ENCODE measurements at regions not wholly inside any gene's neighbourhood (a gene's known extent, or its start where the extent isn't known, plus 50 kb on each side); places are given as distances from the start of the nearest gene placed in this dataset.

DNA sequence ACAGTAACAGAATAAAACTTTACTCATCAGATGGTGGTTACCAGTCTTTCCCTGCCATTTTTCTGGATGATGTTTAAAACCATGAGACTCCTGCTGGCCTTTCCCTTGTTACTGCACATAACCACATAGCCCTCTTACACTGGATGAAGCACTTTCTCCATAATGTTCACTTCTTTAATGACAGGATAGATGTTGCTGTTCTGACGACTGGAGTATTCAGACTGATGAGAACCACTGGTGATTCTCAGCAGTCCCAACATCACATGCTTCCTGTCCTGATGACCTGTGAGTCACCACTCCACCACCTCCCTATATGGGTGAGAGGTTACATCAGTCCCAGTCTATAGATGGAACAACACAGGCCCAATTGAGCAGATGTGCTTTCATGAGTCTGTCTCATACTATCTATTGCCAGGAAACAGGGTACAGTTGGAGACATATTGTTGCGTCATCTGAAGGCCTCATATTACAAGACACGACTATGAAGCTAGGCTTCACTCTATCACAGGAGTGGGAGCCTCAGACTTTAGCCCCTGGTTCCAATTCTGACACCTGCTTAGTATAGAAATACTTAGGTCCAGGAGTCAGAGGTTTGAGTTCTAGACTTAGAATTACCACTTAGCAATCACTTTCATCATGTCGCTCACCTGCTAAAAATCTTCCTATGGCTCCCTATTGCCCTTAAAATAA is 145.7 kb upstream of the KLF7 start:
- H3K4me2 ChIP-seq (ENCODE audit: insufficient read depth, low read length) = peak overlapping the region; percentile 15
- H3K36me3 ChIP-seq (ENCODE audit: insufficient read depth, low read length) = no peaks in the 10 kb centered on the region

DNA sequence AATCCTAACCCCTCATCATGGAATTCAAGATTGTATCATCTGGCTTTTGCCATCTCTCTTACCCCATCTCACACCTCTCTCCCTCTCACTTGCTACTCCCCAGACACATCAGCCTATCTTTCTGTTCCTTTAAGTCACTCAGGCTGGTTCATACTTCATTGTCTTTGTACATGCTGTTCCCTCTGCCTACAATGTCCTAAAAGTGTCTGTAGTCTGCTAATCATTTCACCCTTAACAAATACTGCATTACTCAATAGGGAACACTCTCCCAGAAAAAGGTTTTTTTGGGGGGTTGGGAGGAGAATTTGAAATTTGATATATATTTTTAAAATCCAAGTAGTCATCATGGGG is 146.2 kb upstream of the KLF7 start:
- no peak for DNase-seq (ENCODE audit: insufficient read length, low spot score, missing footprints)
- H3K79me2 ChIP-seq (ENCODE audit: insufficient read depth, low read length) = no peaks in the 10 kb centered on the region
- H4K20me1 ChIP-seq (ENCODE audit: insufficient read depth, low read length) = no peaks in the 10 kb centered on the region
- peak overlapping the region; percentile 67 for H3K27ac ChIP-seq (ENCODE audit: low read depth, low read length)
- TF ChIP-seq, protein P1, sequence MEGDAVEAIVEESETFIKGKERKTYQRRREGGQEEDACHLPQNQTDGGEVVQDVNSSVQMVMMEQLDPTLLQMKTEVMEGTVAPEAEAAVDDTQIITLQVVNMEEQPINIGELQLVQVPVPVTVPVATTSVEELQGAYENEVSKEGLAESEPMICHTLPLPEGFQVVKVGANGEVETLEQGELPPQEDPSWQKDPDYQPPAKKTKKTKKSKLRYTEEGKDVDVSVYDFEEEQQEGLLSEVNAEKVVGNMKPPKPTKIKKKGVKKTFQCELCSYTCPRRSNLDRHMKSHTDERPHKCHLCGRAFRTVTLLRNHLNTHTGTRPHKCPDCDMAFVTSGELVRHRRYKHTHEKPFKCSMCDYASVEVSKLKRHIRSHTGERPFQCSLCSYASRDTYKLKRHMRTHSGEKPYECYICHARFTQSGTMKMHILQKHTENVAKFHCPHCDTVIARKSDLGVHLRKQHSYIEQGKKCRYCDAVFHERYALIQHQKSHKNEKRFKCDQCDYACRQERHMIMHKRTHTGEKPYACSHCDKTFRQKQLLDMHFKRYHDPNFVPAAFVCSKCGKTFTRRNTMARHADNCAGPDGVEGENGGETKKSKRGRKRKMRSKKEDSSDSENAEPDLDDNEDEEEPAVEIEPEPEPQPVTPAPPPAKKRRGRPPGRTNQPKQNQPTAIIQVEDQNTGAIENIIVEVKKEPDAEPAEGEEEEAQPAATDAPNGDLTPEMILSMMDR (IDR thresholded peaks at IDR 0.05; ENCODE audit: extremely low read depth, low read depth, low read length) = no peak
- no peaks in the 10 kb centered on the region for H3K27me3 ChIP-seq (ENCODE audit: insufficient read depth, low read length)
- no peak overlapping the region for H3K4me3 ChIP-seq (ENCODE audit: insufficient read depth, low read length)
- H3K9me3 ChIP-seq (ENCODE audit: low read depth, low read length) = no peaks in the 10 kb centered on the region
- no peak overlapping the region for H3K4me2 ChIP-seq (ENCODE audit: insufficient read depth, low read length)
- peaks cover 17% of the 10 kb centered on the region for H3K4me1 ChIP-seq (ENCODE audit: insufficient read depth, low read length)
- no peak overlapping the region for H2AFZ ChIP-seq (ENCODE audit: low read length)
- no peaks in the 10 kb centered on the region for H3K36me3 ChIP-seq (ENCODE audit: insufficient read depth, low read length)

More for the DNA sequence above, 145.7 kb upstream of the KLF7 start:
- H3K27me3 ChIP-seq (ENCODE audit: insufficient read depth, low read length) = no peaks in the 10 kb centered on the region
- H3K79me2 ChIP-seq (ENCODE audit: insufficient read depth, low read length) = no peaks in the 10 kb centered on the region
- H3K9me3 ChIP-seq (ENCODE audit: low read depth, low read length) = no peaks in the 10 kb centered on the region
- H3K4me1 ChIP-seq (ENCODE audit: insufficient read depth, low read length) = peaks cover 17% of the 10 kb centered on the region
- TF ChIP-seq, protein P1 (IDR thresholded peaks at IDR 0.05; ENCODE audit: extremely low read depth, low read depth, low read length) = peak; percentile 51
- H3K27ac ChIP-seq (ENCODE audit: low read depth, low read length) = peak overlapping the region; percentile 67
- no peak overlapping the region for H3K4me3 ChIP-seq (ENCODE audit: insufficient read depth, low read length)
- no peak overlapping the region for H2AFZ ChIP-seq (ENCODE audit: low read length)
- DNase-seq (ENCODE audit: insufficient read length, low spot score, missing footprints) = peak; percentile 90
- no peaks in the 10 kb centered on the region for H4K20me1 ChIP-seq (ENCODE audit: insufficient read depth, low read length)

DNA sequence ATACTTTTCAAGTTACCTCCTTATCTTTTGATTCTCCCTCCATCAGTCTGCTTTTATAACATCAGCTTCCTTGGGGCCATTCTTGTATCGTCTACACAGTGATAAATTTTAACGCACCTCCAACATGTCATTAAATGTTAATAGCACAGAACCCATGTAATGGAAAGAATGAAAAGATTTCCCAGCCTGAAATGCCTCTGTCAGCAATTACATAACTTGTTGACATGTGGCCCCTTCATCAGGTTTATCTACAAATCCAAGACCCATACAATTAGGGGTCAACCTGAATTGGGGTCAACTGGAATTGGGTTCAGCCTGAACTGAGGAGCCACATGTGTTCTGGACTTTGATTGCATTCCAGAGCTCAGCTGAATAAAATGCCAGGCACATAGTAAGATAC is 148.2 kb upstream of the KLF7 start:
- no peaks in the 10 kb centered on the region for H4K20me1 ChIP-seq (ENCODE audit: insufficient read depth, low read length)

DNA sequence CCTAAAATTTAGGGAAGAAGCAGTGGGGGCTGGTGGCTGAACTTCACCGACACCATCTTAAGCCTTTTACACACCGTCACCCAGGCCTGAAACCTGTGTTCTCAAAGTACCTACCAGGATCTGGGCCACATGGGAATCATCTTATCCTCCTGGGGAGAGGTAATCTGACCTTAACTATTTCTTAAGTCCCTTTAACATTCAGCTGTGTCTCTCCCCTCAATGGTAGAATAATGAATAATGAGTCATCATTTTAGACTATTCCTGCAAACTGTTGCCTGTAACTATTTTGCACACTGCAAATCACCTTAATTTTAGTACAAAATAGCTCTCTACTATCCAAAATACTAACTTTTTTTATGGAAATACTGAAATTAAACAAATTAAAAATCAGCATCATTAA is 149.4 kb upstream of the KLF7 start:
- TF ChIP-seq, protein P1 (IDR thresholded peaks at IDR 0.05; ENCODE audit: extremely low read depth, low read depth, low read length) = no peak
- Histone ChIP-seq H3K79me2 (ENCODE audit: insufficient read depth, low read length) (no peaks in the 10 kb centered on the region), H3K27me3 (ENCODE audit: insufficient read depth, low read length) (no peaks in the 10 kb centered on the region), H3K9me3 (ENCODE audit: low read depth, low read length) (no peaks in the 10 kb centered on the region), H3K4me3 (ENCODE audit: insufficient read depth, low read length) (no peak overlapping the region), H3K4me1 (ENCODE audit: insufficient read depth, low read length) (peaks cover 27% of the 10 kb centered on the region), H2AFZ (ENCODE audit: low read length) (no peak overlapping the region), H3K36me3 (ENCODE audit: insufficient read depth, low read length) (no peaks in the 10 kb centered on the region), H3K4me2 (ENCODE audit: insufficient read depth, low read length) (no peak overlapping the region), H3K27ac (ENCODE audit: low read depth, low read length) (no peak overlapping the region), H4K20me1 (ENCODE audit: insufficient read depth, low read length) (no peaks in the 10 kb centered on the region)
- no peak for DNase-seq (ENCODE audit: insufficient read length, low spot score, missing footprints)

More for the DNA sequence above, 148.2 kb upstream of the KLF7 start:
- H3K27me3 ChIP-seq (ENCODE audit: insufficient read depth, low read length) = no peaks in the 10 kb centered on the region
- no peak overlapping the region for H3K4me3 ChIP-seq (ENCODE audit: insufficient read depth, low read length)
- no peaks in the 10 kb centered on the region for H3K9me3 ChIP-seq (ENCODE audit: low read depth, low read length)
- no peaks in the 10 kb centered on the region for H3K36me3 ChIP-seq (ENCODE audit: insufficient read depth, low read length)
- no peaks in the 10 kb centered on the region for H3K79me2 ChIP-seq (ENCODE audit: insufficient read depth, low read length)
- H2AFZ ChIP-seq (ENCODE audit: low read length) = no peak overlapping the region
- H3K27ac ChIP-seq (ENCODE audit: low read depth, low read length) = no peak overlapping the region
- TF ChIP-seq, protein P1 (IDR thresholded peaks at IDR 0.05; ENCODE audit: extremely low read depth, low read depth, low read length) = no peak
- DNase-seq (ENCODE audit: insufficient read length, low spot score, missing footprints) = no peak
- no peak overlapping the region for H3K4me2 ChIP-seq (ENCODE audit: insufficient read depth, low read length)
- H3K4me1 ChIP-seq (ENCODE audit: insufficient read depth, low read length) = peaks cover 27% of the 10 kb centered on the region

Measured in osteoblast (primary cell).